ENCODE measurements at regions not wholly inside any gene's neighbourhood (a gene's known extent, or its start where the extent isn't known, plus 50 kb on each side); places are given as distances from the start of the nearest gene placed in this dataset.

DNA sequence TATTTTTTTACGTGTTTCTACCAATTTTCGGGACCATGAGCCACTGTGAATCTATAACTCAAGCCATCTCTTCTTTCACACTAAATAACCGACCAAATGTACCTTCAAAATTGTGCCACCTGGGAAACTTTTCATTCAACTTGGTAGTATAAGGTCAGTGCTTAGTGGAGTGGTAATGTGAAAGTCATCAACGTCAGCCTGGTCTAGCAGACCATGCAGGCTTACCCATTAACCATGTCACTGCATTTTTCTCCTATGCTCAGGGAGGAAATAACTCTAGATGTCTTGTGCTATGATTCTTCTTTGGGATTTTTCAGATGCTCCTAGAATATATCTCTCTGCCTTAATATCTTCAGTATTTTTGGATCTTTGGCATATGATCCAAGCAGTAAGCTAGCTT, 1075.4 kb upstream of the POT1 start:
- TF ChIP-seq, protein P1, sequence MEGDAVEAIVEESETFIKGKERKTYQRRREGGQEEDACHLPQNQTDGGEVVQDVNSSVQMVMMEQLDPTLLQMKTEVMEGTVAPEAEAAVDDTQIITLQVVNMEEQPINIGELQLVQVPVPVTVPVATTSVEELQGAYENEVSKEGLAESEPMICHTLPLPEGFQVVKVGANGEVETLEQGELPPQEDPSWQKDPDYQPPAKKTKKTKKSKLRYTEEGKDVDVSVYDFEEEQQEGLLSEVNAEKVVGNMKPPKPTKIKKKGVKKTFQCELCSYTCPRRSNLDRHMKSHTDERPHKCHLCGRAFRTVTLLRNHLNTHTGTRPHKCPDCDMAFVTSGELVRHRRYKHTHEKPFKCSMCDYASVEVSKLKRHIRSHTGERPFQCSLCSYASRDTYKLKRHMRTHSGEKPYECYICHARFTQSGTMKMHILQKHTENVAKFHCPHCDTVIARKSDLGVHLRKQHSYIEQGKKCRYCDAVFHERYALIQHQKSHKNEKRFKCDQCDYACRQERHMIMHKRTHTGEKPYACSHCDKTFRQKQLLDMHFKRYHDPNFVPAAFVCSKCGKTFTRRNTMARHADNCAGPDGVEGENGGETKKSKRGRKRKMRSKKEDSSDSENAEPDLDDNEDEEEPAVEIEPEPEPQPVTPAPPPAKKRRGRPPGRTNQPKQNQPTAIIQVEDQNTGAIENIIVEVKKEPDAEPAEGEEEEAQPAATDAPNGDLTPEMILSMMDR (IDR thresholded peaks at IDR 0.05) = no peak
- no peak for TF ChIP-seq POLR2A (IDR thresholded peaks at IDR 0.05)
